ENCODE measurements at regions not wholly inside any gene's neighbourhood (a gene's known extent, or its start where the extent isn't known, plus 50 kb on each side); places are given as distances from the start of the nearest gene placed in this dataset.

GRCh38 chr1:79519084-79519760, 512.7 kb upstream of the ADGRL4 start:
- DNase-seq (ENCODE audit: low spot score), result no peak
- TF ChIP-seq POLR2A (IDR thresholded peaks at IDR 0.05), result no peak
- no peak for TF ChIP-seq CTCF (IDR thresholded peaks at IDR 0.05)
- no peak for TF ChIP-seq POLR2AphosphoS5 (IDR thresholded peaks at IDR 0.05)
- no peaks in the 10 kb centered on the region for H3K9me3 ChIP-seq
- H3K27ac ChIP-seq, result no peak overlapping the region
- H3K4me3 ChIP-seq, result no peak overlapping the region
- no peaks in the 10 kb centered on the region for H3K4me1 ChIP-seq (replicated peaks)
- H3K27me3 ChIP-seq (replicated peaks; ENCODE audit: insufficient read depth), result no peaks in the 10 kb centered on the region
- intact Hi-C loops (cut with DNase I), result no loop called here
- WGBS, result 78% methylated on average over 4 of the region's 4 CpGs
- no peaks in the 10 kb centered on the region for H3K36me3 ChIP-seq

GRCh38 chr1:79517470-79518224, 511.1 kb upstream of the ADGRL4 start:
- WGBS, result 26% methylated on average over 4 of the region's 4 CpGs

GRCh38 chr1:79507770-79508169, 501.2 kb upstream of the ADGRL4 start:
- 77% methylated on average over 2 of the region's 2 CpGs for WGBS
- no peak for DNase-seq (ENCODE audit: low spot score)

More at GRCh38 chr1:79517470-79518224, 511.1 kb upstream of the ADGRL4 start:
- Histone ChIP-seq H3K27ac (no peak overlapping the region), H3K4me3 (no peak overlapping the region), H3K4me1 (replicated peaks) (no peaks in the 10 kb centered on the region), H3K27me3 (replicated peaks; ENCODE audit: insufficient read depth) (no peaks in the 10 kb centered on the region), H3K36me3 (no peaks in the 10 kb centered on the region), H3K9me3 (no peaks in the 10 kb centered on the region)
- no peak for DNase-seq (ENCODE audit: low spot score)
- no peak for TF ChIP-seq CTCF (IDR thresholded peaks at IDR 0.05)
- TF ChIP-seq POLR2A (IDR thresholded peaks at IDR 0.05), result no peak
- TF ChIP-seq POLR2AphosphoS5 (IDR thresholded peaks at IDR 0.05), result peak; percentile 57
- intact Hi-C loops (cut with DNase I), result no loop called here

GRCh38 chr1:79501153-79501552, 494.6 kb upstream of the ADGRL4 start:
- Histone ChIP-seq H3K9me3 (no peaks in the 10 kb centered on the region), H3K27me3 (replicated peaks; ENCODE audit: insufficient read depth) (no peaks in the 10 kb centered on the region), H3K36me3 (no peaks in the 10 kb centered on the region), H3K27ac (no peak overlapping the region), H3K4me3 (no peak overlapping the region), H3K4me1 (replicated peaks) (no peaks in the 10 kb centered on the region)
- WGBS, result 86% methylated on average over 3 of the region's 3 CpGs
- intact Hi-C loops (cut with DNase I), result no loop called here
- DNase-seq (ENCODE audit: low spot score), result no peak
- TF ChIP-seq POLR2A (IDR thresholded peaks at IDR 0.05), result no peak
- TF ChIP-seq CTCF (IDR thresholded peaks at IDR 0.05), result no peak
- TF ChIP-seq POLR2AphosphoS5 (IDR thresholded peaks at IDR 0.05), result no peak

More at GRCh38 chr1:79507770-79508169, 501.2 kb upstream of the ADGRL4 start:
- Histone ChIP-seq H3K9me3 (no peaks in the 10 kb centered on the region), H3K4me3 (no peak overlapping the region), H3K4me1 (replicated peaks) (no peaks in the 10 kb centered on the region), H3K27ac (no peak overlapping the region), H3K27me3 (replicated peaks; ENCODE audit: insufficient read depth) (no peaks in the 10 kb centered on the region), H3K36me3 (no peaks in the 10 kb centered on the region)
- intact Hi-C loops (cut with DNase I), result no loop called here
- TF ChIP-seq CTCF (IDR thresholded peaks at IDR 0.05) (no peak), POLR2AphosphoS5 (IDR thresholded peaks at IDR 0.05) (no peak), POLR2A (IDR thresholded peaks at IDR 0.05) (no peak)

Data from prostate gland (tissue), 2 donors.